KMS-11 (cell line): ENCODE measurements at regions not wholly inside any gene's neighbourhood (a gene's known extent, or its start where the extent isn't known, plus 50 kb on each side); places are given as distances from the start of the nearest gene placed in this dataset.
"Not testable (repeated sequence)": the region's sequence is repeated elsewhere in the genome, so short reads cannot be mapped to it uniquely, and the experiment has no call there.

ENCODE experiments used
- H2AFZ ChIP-seq: fragments of 200-600 bp; sonication (generic); 2 replicates; pipeline ENCODE4 v1.6.1; 2016; ENCODE audit warnings: antibody characterized with exemption, mixed run types, low read depth
- H3K27ac ChIP-seq: fragments of 200-600 bp; sonication (generic); 2 replicates; pipeline ENCODE4 v1.6.1; 2016; ENCODE audit warnings: mild to moderate bottlenecking, mixed run types
- H3K27me3 ChIP-seq: fragments of 200-600 bp; sonication (generic); 2 replicates; pipeline ENCODE4 v1.6.1; 2017; ENCODE audit warnings: mild to moderate bottlenecking, low read depth, mixed run types, moderate library complexity; ENCODE audit not compliant: insufficient read depth
- H3K36me3 ChIP-seq: fragments of 200-600 bp; sonication (generic); 2 replicates; pipeline ENCODE4 v1.6.1; 2017; ENCODE audit warnings: mild to moderate bottlenecking, mixed run types; ENCODE audit not compliant: insufficient read depth
- H3K4me1 ChIP-seq: fragments of 200-600 bp; sonication (generic); 2 replicates; pipeline ENCODE4 v1.6.1; 2016; ENCODE audit warnings: mild to moderate bottlenecking, low read depth, mixed run types; ENCODE audit not compliant: poor library complexity, severe bottlenecking
- H3K4me2 ChIP-seq: fragments of 200-600 bp; sonication (generic); 2 replicates; pipeline ENCODE4 v1.7.0; 2016; ENCODE audit warnings: mild to moderate bottlenecking, mixed run types
- H3K4me3 ChIP-seq: fragments of 200-600 bp; sonication (generic); IDR thresholded peaks from 2 replicates; pipeline ENCODE4 v1.6.1; 2017; ENCODE audit warnings: low read depth, low read length, mixed read lengths; ENCODE audit not compliant: insufficient read depth
- H3K79me2 ChIP-seq: fragments of 200-600 bp; sonication (generic); 2 replicates; pipeline ENCODE4 v1.6.1; 2016; ENCODE audit warnings: low read depth, mixed run types; ENCODE audit not compliant: insufficient read depth
- H3K9ac ChIP-seq: fragments of 200-600 bp; sonication (generic); 2 replicates; pipeline ENCODE4 v1.6.1; 2016; ENCODE audit warnings: mild to moderate bottlenecking, mixed run types
- H4K20me1 ChIP-seq: fragments of 200-600 bp; sonication (generic); 2 replicates; pipeline ENCODE4 v1.6.1; 2016; ENCODE audit warnings: mild to moderate bottlenecking, mixed run types; ENCODE audit not compliant: insufficient read depth
- CTCF ChIP-seq: fragments of 200-600 bp; sonication (generic); conservative IDR thresholded peaks from 2 replicates; pipeline ENCODE4 v1.6.1; 2017; ENCODE audit warnings: low read depth, mild to moderate bottlenecking, antibody characterized with exemption, low read length, moderate library complexity, mixed read lengths

GRCh38 chr2:147006736-147007141 is 838.1 kb upstream of the ACVR2A start:
- H3K4me3 ChIP-seq = no peak overlapping the region
- H3K4me1 ChIP-seq = no peaks in the 10 kb centered on the region
- no peak overlapping the region for H2AFZ ChIP-seq
- H3K9ac ChIP-seq = no peak overlapping the region
- H3K79me2 ChIP-seq = no peaks in the 10 kb centered on the region
- TF ChIP-seq CTCF = no peak
- H4K20me1 ChIP-seq = no peaks in the 10 kb centered on the region
- H3K27me3 ChIP-seq = no peaks in the 10 kb centered on the region
- H3K36me3 ChIP-seq = no peaks in the 10 kb centered on the region
- no peak overlapping the region for H3K27ac ChIP-seq
- no peak overlapping the region for H3K4me2 ChIP-seq

GRCh38 chr2:147003081-147003480 is 841.7 kb upstream of the ACVR2A start:
- Histone ChIP-seq H3K4me1 (no peaks in the 10 kb centered on the region), H3K27ac (no peak overlapping the region), H4K20me1 (no peaks in the 10 kb centered on the region), H3K4me2 (no peak overlapping the region), H3K9ac (no peak overlapping the region), H3K79me2 (no peaks in the 10 kb centered on the region), H3K36me3 (no peaks in the 10 kb centered on the region), H2AFZ (no peak overlapping the region), H3K27me3 (no peaks in the 10 kb centered on the region), H3K4me3 (no peak overlapping the region)
- TF ChIP-seq CTCF = no peak

- Histone ChIP-seq H3K4me1 (no peaks in the 10 kb centered on the region), H4K20me1 (no peaks in the 10 kb centered on the region), H3K9ac (no peak overlapping the region), H3K27ac (no peak overlapping the region), H3K27me3 (no peaks in the 10 kb centered on the region), H3K4me3 (no peak overlapping the region), H3K4me2 (no peak overlapping the region), H2AFZ (no peak overlapping the region), H3K79me2 (no peaks in the 10 kb centered on the region), H3K36me3 (no peaks in the 10 kb centered on the region)
- no peak for TF ChIP-seq CTCF
Measured at GRCh38 chr2:147002256-147002655, 842.6 kb upstream of the ACVR2A start.

- H3K4me1 ChIP-seq = no peaks in the 10 kb centered on the region
- H3K4me2 ChIP-seq = no peak overlapping the region
- H3K27me3 ChIP-seq = no peaks in the 10 kb centered on the region
- H3K79me2 ChIP-seq = no peaks in the 10 kb centered on the region
- H2AFZ ChIP-seq = no peak overlapping the region
- no peak overlapping the region for H3K27ac ChIP-seq
- H3K9ac ChIP-seq = no peak overlapping the region
- no peak overlapping the region for H3K4me3 ChIP-seq
- no peaks in the 10 kb centered on the region for H3K36me3 ChIP-seq
- TF ChIP-seq CTCF = no peak
- no peaks in the 10 kb centered on the region for H4K20me1 ChIP-seq
Measured at GRCh38 chr2:147001061-147001460, 843.8 kb upstream of the ACVR2A start.

GRCh38 chr2:147000151-147000550 is 844.7 kb upstream of the ACVR2A start:
- H3K4me2 ChIP-seq, H3K79me2 ChIP-seq, H3K9ac ChIP-seq, H3K4me1 ChIP-seq, H2AFZ ChIP-seq, H3K36me3 ChIP-seq, H4K20me1 ChIP-seq, H3K27me3 ChIP-seq, H3K27ac ChIP-seq, H3K4me3 ChIP-seq: not testable (repeated sequence)
